ENCODE measurements at regions not wholly inside any gene's neighbourhood (a gene's known extent, or its start where the extent isn't known, plus 50 kb on each side); places are given as distances from the start of the nearest gene placed in this dataset.
"Not testable (repeated sequence)": the region's sequence is repeated elsewhere in the genome, so short reads cannot be mapped to it uniquely, and the experiment has no call there.

- peaks cover 0 to 1% of the 10 kb centered on the region in 2 donors for H3K27me3 Mint-ChIP-seq
- no peak overlapping the region for H3K27ac ChIP-seq (ENCODE audit: low read depth, low read length)
- H3K36me3 ChIP-seq (ENCODE audit: insufficient read depth, low read length): no peaks in the 10 kb centered on the region
- no peak for DNase-seq
- H3K9me3 ChIP-seq (ENCODE audit: control insufficient read depth in 1 of 2, low read length in 2 of 2): no peaks in the 10 kb centered on the region
- peaks cover 2 to 19% (median 14%) of the 10 kb centered on the region in 8 donors for H3K9me3 Mint-ChIP-seq
- H3K4me3 ChIP-seq (ENCODE audit: low read length in 2 of 2): no peak overlapping the region
- no peaks in the 10 kb centered on the region for H3K4me1 ChIP-seq (ENCODE audit: insufficient read depth, low read length)
- CTCF ChIA-PET (ENCODE audit: partially characterized antibody): no interaction called here
- no peaks in the 10 kb centered on the region for H3K36me3 Mint-ChIP-seq
- H3K4me3 Mint-ChIP-seq: no peak overlapping the region
- no peak overlapping the region for H3K27ac Mint-ChIP-seq
- intact Hi-C loops (cut with micrococcal nuclease): no loop called here
- no peaks in the 10 kb centered on the region for H3K27me3 ChIP-seq (ENCODE audit: insufficient read depth, low read length)
- H3K4me1 Mint-ChIP-seq: no peaks in the 10 kb centered on the region
- POLR2A ChIA-PET (ENCODE audit: partially characterized antibody): no interaction called here
These were observed 173.1 kb upstream of the API5 start for GRCh38 chr11:43138621-43139140.

- H3K27ac Mint-ChIP-seq: peak overlapping the region in 1 of 7 donors; percentile 53
- CTCF ChIA-PET (ENCODE audit: partially characterized antibody): no interaction called here
- H3K36me3 Mint-ChIP-seq: no peaks in the 10 kb centered on the region
- no peaks in the 10 kb centered on the region for H3K36me3 ChIP-seq (ENCODE audit: insufficient read depth, low read length)
- no peaks in the 10 kb centered on the region for H3K9me3 ChIP-seq (ENCODE audit: control insufficient read depth in 1 of 2, low read length in 2 of 2)
- no peak overlapping the region for H3K4me3 Mint-ChIP-seq
- POLR2A ChIA-PET (ENCODE audit: partially characterized antibody): no interaction called here
- no peak for DNase-seq
- no peaks in the 10 kb centered on the region for H3K27me3 ChIP-seq (ENCODE audit: insufficient read depth, low read length)
- no peaks in the 10 kb centered on the region for H3K27me3 Mint-ChIP-seq
- intact Hi-C loops (cut with micrococcal nuclease): no loop called here
- no peak overlapping the region for H3K27ac ChIP-seq (ENCODE audit: low read depth, low read length)
- H3K4me1 ChIP-seq (ENCODE audit: insufficient read depth, low read length): no peaks in the 10 kb centered on the region
- no peaks in the 10 kb centered on the region for H3K4me1 Mint-ChIP-seq
- H3K4me3 ChIP-seq (ENCODE audit: low read length in 2 of 2): no peak overlapping the region
- peaks cover 2 to 21% (median 11%) of the 10 kb centered on the region in 8 donors for H3K9me3 Mint-ChIP-seq
These were observed 166.1 kb upstream of the API5 start for GRCh38 chr11:43145653-43146052.

- ChIA-PET POLR2A (ENCODE audit: partially characterized antibody) (no interaction called here), CTCF (ENCODE audit: partially characterized antibody) (no interaction called here)
- Mint-ChIP-seq H3K4me1 (no peaks in the 10 kb centered on the region), H3K27ac (no peak overlapping the region), H3K4me3 (no peak overlapping the region), H3K9me3 (peaks cover 0 to 5% (median 0%) of the 10 kb centered on the region in 8 donors), H3K27me3 (no peaks in the 10 kb centered on the region), H3K36me3 (no peaks in the 10 kb centered on the region)
- Histone ChIP-seq H3K4me3 (ENCODE audit: low read length in 2 of 2) (no peak overlapping the region), H3K4me1 (ENCODE audit: insufficient read depth, low read length) (no peaks in the 10 kb centered on the region), H3K27me3 (ENCODE audit: insufficient read depth, low read length) (no peaks in the 10 kb centered on the region), H3K27ac (ENCODE audit: low read depth, low read length) (no peak overlapping the region), H3K9me3 (ENCODE audit: control insufficient read depth in 1 of 2, low read length in 2 of 2) (no peaks in the 10 kb centered on the region), H3K36me3 (ENCODE audit: insufficient read depth, low read length) (no peaks in the 10 kb centered on the region)
- no peak for DNase-seq
- intact Hi-C loops (cut with micrococcal nuclease): no loop called here
These were observed 161.1 kb upstream of the API5 start for GRCh38 chr11:43150697-43151096.

- Mint-ChIP-seq H3K9me3 (peaks cover 0 to 22% (median 10%) of the 10 kb centered on the region in 8 donors), H3K4me3 (no peak overlapping the region), H3K36me3 (peaks cover 0 to 1% of the 10 kb centered on the region in 2 donors), H3K27ac (no peak overlapping the region), H3K4me1 (no peaks in the 10 kb centered on the region), H3K27me3 (no peaks in the 10 kb centered on the region)
- DNase-seq: no peak
- intact Hi-C loops (cut with micrococcal nuclease): no loop called here
- H3K27me3 ChIP-seq (ENCODE audit: insufficient read depth, low read length): no peaks in the 10 kb centered on the region
- ChIA-PET CTCF (ENCODE audit: partially characterized antibody) (interaction anchor here (0.6 kb wide), 1 partner anchor 12 kb away, joined by 3 read pairs; no protein-coding TSS in a partner anchor), POLR2A (ENCODE audit: partially characterized antibody) (no interaction called here)
- H3K4me3 ChIP-seq (ENCODE audit: low read length in 2 of 2): no peak overlapping the region
- H3K9me3 ChIP-seq (ENCODE audit: control insufficient read depth in 1 of 2, low read length in 2 of 2): no peaks in the 10 kb centered on the region
- no peaks in the 10 kb centered on the region for H3K36me3 ChIP-seq (ENCODE audit: insufficient read depth, low read length)
- no peaks in the 10 kb centered on the region for H3K4me1 ChIP-seq (ENCODE audit: insufficient read depth, low read length)
- H3K27ac ChIP-seq (ENCODE audit: low read depth, low read length): no peak overlapping the region
These were observed 147.0 kb upstream of the API5 start for GRCh38 chr11:43164831-43165230.

GRCh38 chr11:43165393-43165792 is 146.4 kb upstream of the API5 start:
- peaks cover 0 to 22% (median 10%) of the 10 kb centered on the region in 8 donors for H3K9me3 Mint-ChIP-seq
- intact Hi-C loops (cut with micrococcal nuclease); H3K27me3 Mint-ChIP-seq; H3K9me3 ChIP-seq (ENCODE audit: control insufficient read depth in 1 of 2, low read length in 2 of 2); H3K27ac ChIP-seq (ENCODE audit: low read depth, low read length); POLR2A ChIA-PET (ENCODE audit: partially characterized antibody); H3K4me1 ChIP-seq (ENCODE audit: insufficient read depth, low read length); H3K27ac Mint-ChIP-seq; H3K27me3 ChIP-seq (ENCODE audit: insufficient read depth, low read length); H3K4me3 Mint-ChIP-seq; DNase-seq; H3K4me3 ChIP-seq (ENCODE audit: low read length in 2 of 2); H3K4me1 Mint-ChIP-seq; H3K36me3 Mint-ChIP-seq; H3K36me3 ChIP-seq (ENCODE audit: insufficient read depth, low read length): not testable (repeated sequence)
- CTCF ChIA-PET (ENCODE audit: partially characterized antibody): interaction anchor here (0.6 kb wide), 1 partner anchor 12 kb away, joined by 3 read pairs; no protein-coding TSS in a partner anchor

- H3K36me3 ChIP-seq (ENCODE audit: insufficient read depth, low read length); H3K27ac Mint-ChIP-seq; POLR2A ChIA-PET (ENCODE audit: partially characterized antibody); H3K4me3 ChIP-seq (ENCODE audit: low read length in 2 of 2); H3K27me3 ChIP-seq (ENCODE audit: insufficient read depth, low read length); intact Hi-C loops (cut with micrococcal nuclease); H3K27ac ChIP-seq (ENCODE audit: low read depth, low read length); H3K4me1 ChIP-seq (ENCODE audit: insufficient read depth, low read length); H3K4me1 Mint-ChIP-seq; H3K27me3 Mint-ChIP-seq; DNase-seq; H3K9me3 ChIP-seq (ENCODE audit: control insufficient read depth in 1 of 2, low read length in 2 of 2); H3K36me3 Mint-ChIP-seq; H3K4me3 Mint-ChIP-seq; CTCF ChIA-PET (ENCODE audit: partially characterized antibody): not testable (repeated sequence)
- peaks cover 0 to 22% (median 8%) of the 10 kb centered on the region in 8 donors for H3K9me3 Mint-ChIP-seq
These were observed 143.6 kb upstream of the API5 start for GRCh38 chr11:43168241-43168640.

- Mint-ChIP-seq H3K4me1 (no peaks in the 10 kb centered on the region), H3K36me3 (no peaks in the 10 kb centered on the region), H3K27ac (no peak overlapping the region), H3K4me3 (no peak overlapping the region), H3K9me3 (peaks cover 0 to 13% (median 2%) of the 10 kb centered on the region in 8 donors), H3K27me3 (no peaks in the 10 kb centered on the region)
- no peaks in the 10 kb centered on the region for H3K4me1 ChIP-seq (ENCODE audit: insufficient read depth, low read length)
- intact Hi-C loops (cut with micrococcal nuclease): no loop called here
- no peaks in the 10 kb centered on the region for H3K27me3 ChIP-seq (ENCODE audit: insufficient read depth, low read length)
- no peak overlapping the region for H3K4me3 ChIP-seq (ENCODE audit: low read length in 2 of 2)
- ChIA-PET CTCF (ENCODE audit: partially characterized antibody) (no interaction called here), POLR2A (ENCODE audit: partially characterized antibody) (no interaction called here)
- DNase-seq: no peak
- H3K9me3 ChIP-seq (ENCODE audit: control insufficient read depth in 1 of 2, low read length in 2 of 2): no peaks in the 10 kb centered on the region
- H3K27ac ChIP-seq (ENCODE audit: low read depth, low read length): no peak overlapping the region
- no peaks in the 10 kb centered on the region for H3K36me3 ChIP-seq (ENCODE audit: insufficient read depth, low read length)
These were observed 139.3 kb upstream of the API5 start for GRCh38 chr11:43172477-43172876.

- ChIA-PET POLR2A (ENCODE audit: partially characterized antibody) (no interaction called here), CTCF (ENCODE audit: partially characterized antibody) (no interaction called here)
- Mint-ChIP-seq H3K27ac (no peak overlapping the region), H3K4me3 (no peak overlapping the region), H3K36me3 (no peaks in the 10 kb centered on the region), H3K27me3 (peaks cover 0 to 4% of the 10 kb centered on the region in 2 donors), H3K9me3 (peaks cover 0 to 4% (median 0%) of the 10 kb centered on the region in 8 donors), H3K4me1 (no peaks in the 10 kb centered on the region)
- H3K27ac ChIP-seq (ENCODE audit: low read depth, low read length): no peak overlapping the region
- H3K4me1 ChIP-seq (ENCODE audit: insufficient read depth, low read length): no peaks in the 10 kb centered on the region
- H3K9me3 ChIP-seq (ENCODE audit: control insufficient read depth in 1 of 2, low read length in 2 of 2): no peaks in the 10 kb centered on the region
- H3K4me3 ChIP-seq (ENCODE audit: low read length in 2 of 2): no peak overlapping the region
- no peaks in the 10 kb centered on the region for H3K36me3 ChIP-seq (ENCODE audit: insufficient read depth, low read length)
- H3K27me3 ChIP-seq (ENCODE audit: insufficient read depth, low read length): no peaks in the 10 kb centered on the region
- intact Hi-C loops (cut with micrococcal nuclease): no loop called here
- no peak for DNase-seq
These were observed 133.8 kb upstream of the API5 start for GRCh38 chr11:43177975-43178374.
